ENCODE measurements at regions not wholly inside any gene's neighbourhood (a gene's known extent, or its start where the extent isn't known, plus 50 kb on each side); places are given as distances from the start of the nearest gene placed in this dataset.
"Not testable (repeated sequence)": the region's sequence is repeated elsewhere in the genome, so short reads cannot be mapped to it uniquely, and the experiment has no call there.

DNA sequence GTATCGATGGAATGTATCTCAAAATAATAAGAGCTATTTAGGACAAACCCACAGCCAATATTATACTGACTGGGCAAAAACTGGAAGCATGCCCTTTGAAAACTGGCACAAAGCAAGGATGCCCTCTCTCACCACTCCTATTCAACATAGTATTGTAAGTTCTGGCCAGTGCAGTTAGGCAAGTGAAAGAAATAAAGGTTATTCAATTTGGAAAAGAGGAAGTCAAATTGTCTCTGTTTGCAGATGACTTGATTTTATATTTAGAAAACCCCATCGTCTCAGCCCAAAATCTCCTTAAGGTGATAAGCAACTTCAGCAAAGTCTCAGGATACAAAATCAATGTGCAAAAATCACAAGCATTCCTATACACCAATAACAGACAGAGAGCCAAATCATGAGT, 77.7 kb upstream of the NAMPT start:
- TF ChIP-seq, protein P1, sequence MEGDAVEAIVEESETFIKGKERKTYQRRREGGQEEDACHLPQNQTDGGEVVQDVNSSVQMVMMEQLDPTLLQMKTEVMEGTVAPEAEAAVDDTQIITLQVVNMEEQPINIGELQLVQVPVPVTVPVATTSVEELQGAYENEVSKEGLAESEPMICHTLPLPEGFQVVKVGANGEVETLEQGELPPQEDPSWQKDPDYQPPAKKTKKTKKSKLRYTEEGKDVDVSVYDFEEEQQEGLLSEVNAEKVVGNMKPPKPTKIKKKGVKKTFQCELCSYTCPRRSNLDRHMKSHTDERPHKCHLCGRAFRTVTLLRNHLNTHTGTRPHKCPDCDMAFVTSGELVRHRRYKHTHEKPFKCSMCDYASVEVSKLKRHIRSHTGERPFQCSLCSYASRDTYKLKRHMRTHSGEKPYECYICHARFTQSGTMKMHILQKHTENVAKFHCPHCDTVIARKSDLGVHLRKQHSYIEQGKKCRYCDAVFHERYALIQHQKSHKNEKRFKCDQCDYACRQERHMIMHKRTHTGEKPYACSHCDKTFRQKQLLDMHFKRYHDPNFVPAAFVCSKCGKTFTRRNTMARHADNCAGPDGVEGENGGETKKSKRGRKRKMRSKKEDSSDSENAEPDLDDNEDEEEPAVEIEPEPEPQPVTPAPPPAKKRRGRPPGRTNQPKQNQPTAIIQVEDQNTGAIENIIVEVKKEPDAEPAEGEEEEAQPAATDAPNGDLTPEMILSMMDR (IDR thresholded peaks at IDR 0.05) = not testable (repeated sequence)
- not testable (repeated sequence) for TF ChIP-seq POLR2A, POLR2AphosphoS5 (IDR thresholded peaks at IDR 0.05)

Data from breast epithelium (tissue), 3 donors.